WERI-Rb-1 (cell line): ENCODE measurements at regions not wholly inside any gene's neighbourhood (a gene's known extent, or its start where the extent isn't known, plus 50 kb on each side); places are given as distances from the start of the nearest gene placed in this dataset.

Source experiments
- DNase-seq: peaks from one replicate; pipeline ENCODE4 v3.0.0-alpha.2; 2020
- H3K27ac ChIP-seq: fragments of 250-450 bp; sonication (Bioruptor Pico); 2 replicates; pipeline ENCODE4 v1.5.1; 2020; ENCODE audit warnings: mild to moderate bottlenecking, moderate library complexity
- H3K27me3 ChIP-seq: fragments of 250-450 bp; sonication (Bioruptor Pico); 2 replicates; pipeline ENCODE4 v1.5.1; 2021; ENCODE audit warnings: mild to moderate bottlenecking, low read depth, moderate library complexity; ENCODE audit not compliant: insufficient read depth, severe bottlenecking
- H3K36me3 ChIP-seq: fragments of 250-450 bp; sonication (Bioruptor Pico); 2 replicates; pipeline ENCODE4 v1.5.1; 2020; ENCODE audit warnings: mild to moderate bottlenecking, moderate library complexity
- H3K4me3 ChIP-seq: 2 replicates; pipeline ENCODE4 v1.5.1; 2011; ENCODE audit warnings: low read depth, mild to moderate bottlenecking, control low read depth, low read length
- H3K9me3 ChIP-seq: fragments of 250-450 bp; sonication (Bioruptor Pico); 2 replicates; pipeline ENCODE4 v1.5.1; 2021; ENCODE audit warnings: mild to moderate bottlenecking, moderate library complexity; ENCODE audit not compliant: severe bottlenecking
- TF ChIP-seq, protein P1 (sequence below): IDR thresholded peaks from 2 replicates; pipeline ENCODE4 v1.5.1; 2011; ENCODE audit warnings: low read depth, mild to moderate bottlenecking, control low read depth, inconsistent platforms, low read length

DNA sequence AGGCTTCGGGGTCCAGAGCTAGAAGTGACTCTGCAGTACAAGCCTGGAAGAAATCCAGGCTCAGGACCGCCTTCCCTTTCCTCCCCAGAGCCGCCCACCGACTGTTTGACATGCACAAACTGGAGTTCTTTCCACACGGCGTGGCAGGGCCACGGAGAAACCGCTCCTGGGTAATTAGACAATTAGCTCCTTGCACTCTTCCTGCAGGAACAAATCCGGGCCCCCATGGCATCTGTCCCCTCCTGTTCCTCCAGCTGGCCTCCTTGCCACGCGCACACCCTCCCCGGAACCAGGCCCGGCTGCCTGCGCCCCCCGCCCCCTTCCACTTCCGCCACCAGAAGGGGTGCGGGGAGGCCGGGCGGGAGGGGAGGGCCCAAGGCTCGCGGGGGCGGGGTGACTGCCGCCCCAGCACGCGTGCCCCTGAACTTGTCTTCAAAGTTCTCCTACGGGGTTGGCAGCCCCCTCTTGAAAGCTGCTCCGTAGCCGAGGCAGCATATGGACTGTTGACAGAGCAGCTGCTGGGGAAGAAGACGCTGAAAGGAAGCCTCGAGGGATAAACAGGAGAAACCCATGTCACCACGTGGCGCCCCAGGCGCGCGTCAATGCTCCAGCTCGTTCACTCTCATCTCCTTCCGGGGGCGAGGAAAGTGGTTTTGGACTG, 74.3 kb downstream of the SEC61B start:
- no peaks in the 10 kb centered on the region for H3K9me3 ChIP-seq
- H3K4me3 ChIP-seq: peak overlapping the region; percentile 49
- H3K36me3 ChIP-seq: no peaks in the 10 kb centered on the region
- H3K27ac ChIP-seq: peak overlapping the region; percentile 77
- peak; percentile 97 for DNase-seq
- no peaks in the 10 kb centered on the region for H3K27me3 ChIP-seq
- TF ChIP-seq, protein P1, sequence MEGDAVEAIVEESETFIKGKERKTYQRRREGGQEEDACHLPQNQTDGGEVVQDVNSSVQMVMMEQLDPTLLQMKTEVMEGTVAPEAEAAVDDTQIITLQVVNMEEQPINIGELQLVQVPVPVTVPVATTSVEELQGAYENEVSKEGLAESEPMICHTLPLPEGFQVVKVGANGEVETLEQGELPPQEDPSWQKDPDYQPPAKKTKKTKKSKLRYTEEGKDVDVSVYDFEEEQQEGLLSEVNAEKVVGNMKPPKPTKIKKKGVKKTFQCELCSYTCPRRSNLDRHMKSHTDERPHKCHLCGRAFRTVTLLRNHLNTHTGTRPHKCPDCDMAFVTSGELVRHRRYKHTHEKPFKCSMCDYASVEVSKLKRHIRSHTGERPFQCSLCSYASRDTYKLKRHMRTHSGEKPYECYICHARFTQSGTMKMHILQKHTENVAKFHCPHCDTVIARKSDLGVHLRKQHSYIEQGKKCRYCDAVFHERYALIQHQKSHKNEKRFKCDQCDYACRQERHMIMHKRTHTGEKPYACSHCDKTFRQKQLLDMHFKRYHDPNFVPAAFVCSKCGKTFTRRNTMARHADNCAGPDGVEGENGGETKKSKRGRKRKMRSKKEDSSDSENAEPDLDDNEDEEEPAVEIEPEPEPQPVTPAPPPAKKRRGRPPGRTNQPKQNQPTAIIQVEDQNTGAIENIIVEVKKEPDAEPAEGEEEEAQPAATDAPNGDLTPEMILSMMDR: no peak

DNA sequence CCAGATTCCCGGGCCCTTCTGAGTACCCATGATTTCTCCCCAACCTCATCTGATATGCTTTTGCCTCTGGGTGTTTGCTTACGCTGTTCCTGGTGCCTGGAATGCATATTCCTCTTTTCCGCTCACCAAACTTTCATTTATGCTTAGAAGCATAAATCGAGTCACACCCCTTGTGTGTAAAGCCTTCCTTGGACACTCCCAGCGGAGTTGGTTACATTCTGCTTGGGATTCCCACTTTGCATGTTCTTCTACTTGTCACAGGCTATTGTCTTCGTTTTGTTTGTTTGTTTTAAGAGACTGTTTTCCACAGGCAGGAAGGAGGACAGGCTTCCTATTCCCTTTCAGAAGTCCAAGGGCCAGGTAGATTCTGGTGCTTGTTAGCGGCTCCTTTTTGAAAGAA, 76.5 kb downstream of the SEC61B start:
- H3K27ac ChIP-seq: no peak overlapping the region
- H3K9me3 ChIP-seq: no peaks in the 10 kb centered on the region
- H3K27me3 ChIP-seq: no peaks in the 10 kb centered on the region
- H3K36me3 ChIP-seq: no peaks in the 10 kb centered on the region
- no peak for DNase-seq
- no peak overlapping the region for H3K4me3 ChIP-seq
- TF ChIP-seq, protein P1: no peak

DNA sequence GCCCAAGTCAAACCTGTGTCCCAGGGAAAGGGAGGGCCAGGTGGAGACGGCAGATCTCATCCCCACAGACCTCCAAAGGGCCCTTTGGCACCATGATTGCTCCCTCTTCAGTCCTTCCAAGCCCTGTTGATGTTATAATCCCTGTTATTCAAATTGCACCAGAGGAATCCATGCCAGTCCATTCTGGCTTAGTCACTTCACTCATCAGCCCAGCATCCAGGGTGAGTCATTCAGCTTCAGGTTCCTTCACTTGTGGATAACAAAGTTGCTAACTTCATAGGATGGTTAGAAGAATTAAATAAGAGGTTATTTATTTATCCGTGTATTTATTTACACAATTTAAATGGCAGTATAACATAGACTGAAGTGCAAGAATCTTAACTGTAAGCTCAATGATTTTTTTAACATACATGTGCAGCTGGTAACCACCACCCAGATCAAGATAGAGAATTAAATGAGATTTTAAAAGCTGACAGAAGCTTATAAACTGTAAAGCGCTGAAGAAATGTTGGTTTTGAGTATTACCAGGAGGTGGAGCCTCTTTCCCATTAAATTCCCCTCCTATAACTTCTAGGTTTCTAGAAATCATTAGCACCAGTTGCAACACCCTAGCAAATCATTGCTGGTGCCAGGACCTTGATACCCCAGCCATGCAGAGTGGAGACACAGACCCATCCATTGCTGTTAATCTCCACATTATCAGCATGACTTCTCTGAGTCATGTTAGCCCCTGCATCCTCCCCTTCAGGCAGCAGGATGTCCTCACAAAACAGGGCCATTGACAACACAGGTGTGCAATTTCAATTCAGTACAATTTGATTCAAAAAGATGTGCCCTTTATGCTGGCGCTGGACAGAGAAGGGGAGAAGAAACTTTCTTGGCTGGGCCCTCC, 77.4 kb downstream of the SEC61B start:
- Histone ChIP-seq H3K27me3 (no peaks in the 10 kb centered on the region), H3K36me3 (no peaks in the 10 kb centered on the region), H3K4me3 (no peak overlapping the region), H3K9me3 (no peaks in the 10 kb centered on the region), H3K27ac (no peak overlapping the region)
- DNase-seq: no peak
- TF ChIP-seq, protein P1: 0 out of 2 replicates have a peak, but pooled peaks have one; percentile 13

DNA sequence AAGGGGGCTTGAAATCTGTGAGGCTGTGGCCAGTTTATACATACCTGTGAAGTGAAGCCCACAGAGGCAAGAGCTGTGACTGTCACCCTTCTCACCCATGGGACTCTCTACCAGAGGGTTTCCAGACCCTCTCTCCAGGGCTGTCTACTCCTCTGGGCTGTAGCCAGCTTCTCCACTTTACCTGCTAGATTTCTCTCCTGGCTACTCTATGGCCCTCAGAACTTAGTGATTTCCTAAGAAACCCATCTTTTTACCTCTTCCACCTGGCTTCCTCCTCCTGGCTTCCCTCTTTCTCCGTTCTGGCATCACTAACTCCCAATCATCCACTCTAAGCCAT, 78.0 kb downstream of the SEC61B start:
- H3K27ac ChIP-seq: no peak overlapping the region
- H3K27me3 ChIP-seq: no peaks in the 10 kb centered on the region
- H3K36me3 ChIP-seq: no peaks in the 10 kb centered on the region
- TF ChIP-seq, protein P1: no peak
- H3K4me3 ChIP-seq: no peak overlapping the region
- DNase-seq: no peak
- no peaks in the 10 kb centered on the region for H3K9me3 ChIP-seq

DNA sequence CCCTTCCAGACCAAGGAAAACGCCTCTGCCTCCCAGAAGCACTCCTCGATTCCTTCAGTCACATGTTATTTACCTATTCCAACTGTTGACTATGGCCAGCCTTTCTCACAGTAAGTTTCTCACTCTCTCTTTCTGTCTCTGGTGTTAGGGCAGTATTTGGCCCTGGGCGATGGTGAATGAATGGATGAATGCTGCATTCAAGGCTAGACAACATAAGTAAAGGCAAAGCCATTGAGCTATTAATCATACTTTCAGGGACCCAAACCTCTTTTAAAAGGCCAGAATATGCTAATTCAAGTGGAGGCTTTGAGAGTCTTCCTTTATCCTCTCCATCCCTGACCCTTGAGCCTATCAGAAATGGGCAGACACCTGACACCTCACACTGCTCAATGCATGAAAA, 78.5 kb downstream of the SEC61B start:
- no peak for DNase-seq
- no peaks in the 10 kb centered on the region for H3K36me3 ChIP-seq
- H3K27ac ChIP-seq: no peak overlapping the region
- H3K27me3 ChIP-seq: no peaks in the 10 kb centered on the region
- no peak overlapping the region for H3K4me3 ChIP-seq
- TF ChIP-seq, protein P1: no peak
- H3K9me3 ChIP-seq: no peaks in the 10 kb centered on the region
